Activated naive CD8-positive, alpha-beta T cell treated with anti-CD3 and anti-CD28 coated beads for 36 hours (primary cell): ENCODE measurements at regions not wholly inside any gene's neighbourhood (a gene's known extent, or its start where the extent isn't known, plus 50 kb on each side); places are given as distances from the start of the nearest gene placed in this dataset.

Source experiments
- DNase-seq: peaks from one replicate; pipeline ENCODE4 v3.0.0; 2021
- H3K27ac Mint-ChIP-seq: one replicate; pipeline ENCODE4 v1.8.0; 2022; ENCODE audit warnings: mild to moderate bottlenecking, moderate library complexity, mixed read lengths
- H3K27me3 Mint-ChIP-seq: one replicate; pipeline ENCODE4 v1.8.0; 2022; ENCODE audit warnings: mild to moderate bottlenecking, mixed read lengths
- H3K36me3 Mint-ChIP-seq: one replicate; pipeline ENCODE4 v1.8.0; 2021; ENCODE audit warnings: mild to moderate bottlenecking, mixed read lengths
- H3K4me1 Mint-ChIP-seq: one replicate; pipeline ENCODE4 v1.8.0; 2021; ENCODE audit warnings: mixed read lengths
- H3K4me3 Mint-ChIP-seq: one replicate; pipeline ENCODE4 v1.8.0; 2022; ENCODE audit warnings: mild to moderate bottlenecking, moderate library complexity, mixed read lengths
- H3K9me3 Mint-ChIP-seq: one replicate; pipeline ENCODE4 v1.8.0; 2022; ENCODE audit warnings: mixed read lengths

DNA sequence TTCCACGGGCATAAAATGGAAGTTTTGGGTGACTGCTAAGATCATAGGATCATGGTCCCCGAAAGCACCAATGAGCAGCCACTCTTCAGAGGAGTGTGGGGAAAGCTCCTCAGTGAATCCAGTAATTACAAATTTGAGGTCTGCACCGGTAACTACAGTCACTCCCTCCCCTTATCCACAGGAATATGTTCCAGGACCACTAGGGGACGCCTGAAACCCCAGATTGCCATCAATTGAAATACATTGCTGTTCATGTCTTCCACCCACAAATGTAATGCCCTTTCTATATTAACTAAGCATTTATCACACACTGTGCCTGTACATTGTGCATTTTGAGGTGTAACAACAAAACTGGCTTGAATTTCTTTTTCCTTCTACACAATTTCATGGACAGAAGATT is 447.9 kb upstream of the PFKP start:
- Mint-ChIP-seq H3K4me1 (no peaks in the 10 kb centered on the region), H3K27me3 (peaks cover 7% of the 10 kb centered on the region), H3K27ac (no peak overlapping the region), H3K4me3 (no peak overlapping the region), H3K9me3 (no peaks in the 10 kb centered on the region), H3K36me3 (no peaks in the 10 kb centered on the region)
- DNase-seq: no peak

GRCh38 chr10:2618690-2619089 is 448.7 kb upstream of the PFKP start:
- Mint-ChIP-seq H3K9me3 (no peaks in the 10 kb centered on the region), H3K4me3 (no peak overlapping the region), H3K36me3 (no peaks in the 10 kb centered on the region), H3K4me1 (no peaks in the 10 kb centered on the region), H3K27ac (no peak overlapping the region), H3K27me3 (peaks cover 7% of the 10 kb centered on the region)
- no peak for DNase-seq

- Mint-ChIP-seq H3K27me3 (peaks cover 7% of the 10 kb centered on the region), H3K4me1 (no peaks in the 10 kb centered on the region), H3K27ac (no peak overlapping the region), H3K4me3 (no peak overlapping the region), H3K36me3 (no peaks in the 10 kb centered on the region), H3K9me3 (peaks cover 5% of the 10 kb centered on the region)
- no peak for DNase-seq
These were observed 451.1 kb upstream of the PFKP start for GRCh38 chr10:2616215-2616614.

GRCh38 chr10:2611603-2612002 is 455.7 kb upstream of the PFKP start:
- H3K4me1 Mint-ChIP-seq: no peaks in the 10 kb centered on the region
- peaks cover 5% of the 10 kb centered on the region for H3K9me3 Mint-ChIP-seq
- no peak for DNase-seq
- no peaks in the 10 kb centered on the region for H3K36me3 Mint-ChIP-seq
- no peaks in the 10 kb centered on the region for H3K27me3 Mint-ChIP-seq
- H3K27ac Mint-ChIP-seq: no peak overlapping the region
- H3K4me3 Mint-ChIP-seq: no peak overlapping the region

DNA sequence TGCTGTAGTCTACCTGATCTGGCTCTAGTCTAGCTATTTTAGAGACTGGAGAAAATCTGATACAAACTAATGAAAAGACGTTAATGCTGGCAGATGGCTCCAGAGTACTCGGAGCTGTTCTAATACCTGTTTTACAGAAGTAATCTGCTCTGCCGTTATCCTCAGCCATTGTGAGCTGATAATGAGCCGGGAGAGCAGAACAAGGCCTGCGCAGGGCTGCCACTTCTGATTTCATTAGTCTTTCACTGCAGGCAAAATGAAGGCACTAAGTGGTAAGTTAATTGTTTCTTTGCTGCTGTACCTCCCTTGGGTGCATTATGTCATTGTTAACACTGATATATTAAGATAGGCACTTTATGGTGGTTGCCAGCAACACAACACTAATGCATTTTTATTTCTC is 456.4 kb upstream of the PFKP start:
- no peaks in the 10 kb centered on the region for H3K36me3 Mint-ChIP-seq
- no peak for DNase-seq
- no peaks in the 10 kb centered on the region for H3K4me1 Mint-ChIP-seq
- H3K9me3 Mint-ChIP-seq: peaks cover 5% of the 10 kb centered on the region
- no peak overlapping the region for H3K27ac Mint-ChIP-seq
- no peaks in the 10 kb centered on the region for H3K27me3 Mint-ChIP-seq
- H3K4me3 Mint-ChIP-seq: no peak overlapping the region

GRCh38 chr10:2604891-2605290 is 462.5 kb upstream of the PFKP start:
- H3K27me3 Mint-ChIP-seq: no peaks in the 10 kb centered on the region
- H3K27ac Mint-ChIP-seq: no peak overlapping the region
- no peak overlapping the region for H3K4me3 Mint-ChIP-seq
- no peaks in the 10 kb centered on the region for H3K4me1 Mint-ChIP-seq
- no peak for DNase-seq
- H3K36me3 Mint-ChIP-seq: no peaks in the 10 kb centered on the region
- no peaks in the 10 kb centered on the region for H3K9me3 Mint-ChIP-seq

DNA sequence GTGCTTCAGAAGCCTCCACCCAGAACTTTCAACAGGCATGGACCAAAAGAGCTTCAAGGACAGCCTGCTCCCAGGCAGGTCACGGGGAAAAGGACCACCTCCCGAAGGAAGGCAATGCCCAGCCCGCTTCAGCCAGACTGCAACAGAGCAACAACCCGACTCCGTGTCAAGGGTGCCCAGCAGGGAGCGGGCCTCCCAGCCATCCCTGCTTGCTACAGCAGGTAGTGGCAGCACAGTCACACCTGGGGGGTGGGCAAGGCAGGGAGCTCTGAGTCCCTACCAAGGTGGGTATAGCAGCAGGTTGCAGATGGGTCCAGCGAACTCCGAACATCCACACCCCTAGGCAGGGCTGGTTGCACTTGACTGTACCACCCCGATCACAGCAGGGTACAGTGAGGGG is 467.8 kb upstream of the PFKP start:
- Mint-ChIP-seq H3K4me3 (no peak overlapping the region), H3K27me3 (no peaks in the 10 kb centered on the region), H3K36me3 (no peaks in the 10 kb centered on the region), H3K4me1 (no peaks in the 10 kb centered on the region), H3K9me3 (no peaks in the 10 kb centered on the region), H3K27ac (no peak overlapping the region)
- no peak for DNase-seq

GRCh38 chr10:2592360-2593160 is 474.8 kb upstream of the PFKP start:
- Mint-ChIP-seq H3K4me1 (no peaks in the 10 kb centered on the region), H3K9me3 (no peaks in the 10 kb centered on the region)

DNA sequence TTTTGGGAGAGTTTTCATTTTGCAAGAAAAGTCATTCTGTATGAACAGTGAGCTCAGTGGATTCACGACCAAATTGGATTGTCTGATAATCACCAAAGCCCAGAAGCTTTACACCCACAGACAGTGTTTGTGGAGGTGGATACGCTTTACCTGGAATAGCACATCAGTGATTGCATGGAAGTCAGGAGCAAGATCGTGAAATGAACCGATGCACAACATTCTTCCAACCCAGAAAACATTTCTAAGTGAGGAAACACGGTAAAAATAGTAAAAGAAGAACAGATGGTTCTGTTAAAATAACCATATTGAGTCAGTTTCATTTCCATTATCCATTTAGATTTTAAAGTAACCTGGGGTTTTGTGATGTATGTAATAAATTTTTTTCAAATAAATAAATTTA is 478.2 kb upstream of the PFKP start:
- no peaks in the 10 kb centered on the region for H3K9me3 Mint-ChIP-seq
- peaks cover 5% of the 10 kb centered on the region for H3K27me3 Mint-ChIP-seq
- H3K4me1 Mint-ChIP-seq: no peaks in the 10 kb centered on the region
- DNase-seq: no peak
- no peak overlapping the region for H3K4me3 Mint-ChIP-seq
- H3K27ac Mint-ChIP-seq: no peak overlapping the region
- no peaks in the 10 kb centered on the region for H3K36me3 Mint-ChIP-seq

More at GRCh38 chr10:2592360-2593160, 474.8 kb upstream of the PFKP start:
- no peaks in the 10 kb centered on the region for H3K36me3 Mint-ChIP-seq
- no peak overlapping the region for H3K4me3 Mint-ChIP-seq
- no peak overlapping the region for H3K27ac Mint-ChIP-seq
- DNase-seq: no peak
- peaks cover 5% of the 10 kb centered on the region for H3K27me3 Mint-ChIP-seq

GRCh38 chr10:2584385-2584784 is 483.0 kb upstream of the PFKP start:
- Mint-ChIP-seq H3K4me3 (no peak overlapping the region), H3K9me3 (no peaks in the 10 kb centered on the region), H3K4me1 (no peaks in the 10 kb centered on the region), H3K27ac (no peak overlapping the region), H3K36me3 (no peaks in the 10 kb centered on the region), H3K27me3 (peaks cover 9% of the 10 kb centered on the region)
- DNase-seq: no peak

DNA sequence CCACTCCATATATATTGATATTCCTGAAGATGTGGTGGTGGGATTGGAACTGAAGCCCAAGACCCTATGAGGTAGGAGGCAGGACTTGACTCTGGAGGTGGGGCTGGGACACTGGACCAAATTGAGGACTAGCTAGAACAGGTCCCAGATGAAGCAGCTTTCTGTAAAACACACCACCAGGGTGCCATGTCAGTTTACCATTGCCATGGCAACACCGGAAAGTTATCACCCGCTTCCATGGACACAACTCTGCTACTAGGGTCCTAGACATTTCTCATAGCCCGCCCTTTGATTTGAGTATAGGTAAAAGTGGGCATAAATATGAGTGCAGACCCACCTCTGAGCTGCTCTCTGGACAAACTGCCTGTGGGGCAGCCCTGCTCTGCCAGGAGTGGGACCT is 490.5 kb upstream of the PFKP start:
- DNase-seq: no peak
- no peaks in the 10 kb centered on the region for H3K9me3 Mint-ChIP-seq
- H3K4me1 Mint-ChIP-seq: no peaks in the 10 kb centered on the region
- peaks cover 10% of the 10 kb centered on the region for H3K27me3 Mint-ChIP-seq
- H3K36me3 Mint-ChIP-seq: no peaks in the 10 kb centered on the region
- no peak overlapping the region for H3K4me3 Mint-ChIP-seq
- no peak overlapping the region for H3K27ac Mint-ChIP-seq

DNA sequence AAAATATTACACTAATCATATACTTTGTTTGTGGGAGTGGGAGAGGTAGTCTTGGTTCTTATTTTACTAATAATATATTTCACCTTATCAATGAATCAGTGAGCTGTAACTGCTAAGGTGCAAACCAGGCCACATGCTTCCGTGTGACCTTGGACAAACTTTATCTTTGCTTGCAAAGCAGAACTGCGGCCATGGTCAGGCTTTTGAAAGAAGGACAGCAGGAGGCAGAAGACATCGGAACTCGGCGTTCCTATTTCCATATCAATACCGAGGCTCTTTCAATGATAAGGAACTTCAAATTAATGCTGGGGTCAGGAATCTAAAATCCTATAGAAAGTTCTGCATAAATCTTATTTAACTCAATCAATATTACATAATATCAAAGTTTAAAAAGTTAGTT is 491.9 kb upstream of the PFKP start:
- Mint-ChIP-seq H3K27ac (no peak overlapping the region), H3K27me3 (peaks cover 10% of the 10 kb centered on the region), H3K4me1 (no peaks in the 10 kb centered on the region), H3K9me3 (no peaks in the 10 kb centered on the region), H3K36me3 (no peaks in the 10 kb centered on the region), H3K4me3 (no peak overlapping the region)
- no peak for DNase-seq

DNA sequence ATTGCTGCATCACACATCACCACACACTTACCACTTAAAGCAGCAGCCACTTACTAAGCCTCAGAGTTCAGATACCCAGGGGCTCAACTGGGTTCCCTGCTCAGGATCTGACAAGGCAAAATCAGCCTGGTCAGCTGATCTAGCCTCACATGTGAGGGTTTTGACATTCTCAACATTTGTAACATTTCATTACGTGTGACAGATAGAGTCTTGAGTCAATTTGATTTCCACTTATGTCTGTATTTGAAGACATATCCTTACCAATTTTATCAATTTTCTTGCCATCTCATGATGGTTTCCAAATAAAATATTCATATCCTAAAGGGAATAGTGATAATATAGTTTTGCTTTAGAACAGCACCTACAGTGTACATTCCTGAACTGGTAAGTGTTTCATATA is 494.7 kb upstream of the PFKP start:
- Mint-ChIP-seq H3K9me3 (no peaks in the 10 kb centered on the region), H3K4me3 (no peak overlapping the region)

DNA sequence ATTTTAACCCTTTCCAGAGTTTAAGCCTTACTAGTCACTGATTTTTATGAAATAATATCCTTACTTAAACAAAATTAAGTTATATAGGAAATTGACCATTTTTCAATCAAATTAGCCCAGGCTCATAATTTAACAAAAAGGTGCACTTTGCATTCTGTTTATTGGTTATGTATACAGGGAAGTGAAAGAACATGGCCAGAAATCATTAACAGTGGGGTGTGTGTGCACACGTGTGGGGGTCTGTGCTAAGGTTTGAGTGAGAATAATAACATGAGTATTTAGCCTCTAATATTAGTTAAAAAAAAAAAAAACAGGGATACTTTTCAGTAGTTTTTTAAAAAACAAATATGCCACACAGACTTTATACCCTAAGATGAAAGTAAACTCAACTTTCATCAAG is 510.5 kb upstream of the PFKP start:
- Mint-ChIP-seq H3K9me3 (no peaks in the 10 kb centered on the region), H3K36me3 (no peaks in the 10 kb centered on the region), H3K4me3 (no peak overlapping the region), H3K27ac (no peak overlapping the region), H3K4me1 (no peaks in the 10 kb centered on the region), H3K27me3 (peaks cover 14% of the 10 kb centered on the region)
- DNase-seq: no peak

More for the DNA sequence above, 494.7 kb upstream of the PFKP start:
- DNase-seq: no peak
- H3K27ac Mint-ChIP-seq: no peak overlapping the region
- no peaks in the 10 kb centered on the region for H3K36me3 Mint-ChIP-seq
- H3K27me3 Mint-ChIP-seq: peaks cover 5% of the 10 kb centered on the region
- H3K4me1 Mint-ChIP-seq: no peaks in the 10 kb centered on the region

- no peaks in the 10 kb centered on the region for H3K9me3 Mint-ChIP-seq
- no peaks in the 10 kb centered on the region for H3K36me3 Mint-ChIP-seq
- no peak overlapping the region for H3K27ac Mint-ChIP-seq
- H3K27me3 Mint-ChIP-seq: no peaks in the 10 kb centered on the region
- H3K4me1 Mint-ChIP-seq: no peaks in the 10 kb centered on the region
- H3K4me3 Mint-ChIP-seq: no peak overlapping the region
- DNase-seq: no peak
These were observed 519.3 kb upstream of the PFKP start for GRCh38 chr10:2548071-2548470.

DNA sequence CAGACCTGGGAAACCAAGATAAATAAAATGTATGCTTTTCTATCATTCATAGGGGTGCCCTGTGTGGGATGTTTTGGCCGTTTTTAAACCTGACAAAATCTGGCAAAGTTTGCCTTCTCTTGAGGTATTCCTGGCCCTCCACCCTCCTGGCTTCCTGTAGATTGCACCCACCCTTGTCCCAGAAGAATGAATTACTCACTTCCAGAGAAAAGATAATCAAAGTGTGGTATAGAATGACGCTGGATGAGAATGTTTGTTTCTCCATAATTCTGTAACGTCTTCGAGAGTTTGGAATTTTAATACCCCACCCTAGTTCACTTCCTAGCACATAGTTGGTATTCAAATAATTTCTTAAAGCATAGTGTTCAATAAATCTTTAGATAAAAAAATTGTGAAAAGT is 519.7 kb upstream of the PFKP start:
- Mint-ChIP-seq H3K4me3 (no peak overlapping the region), H3K27me3 (no peaks in the 10 kb centered on the region), H3K9me3 (no peaks in the 10 kb centered on the region), H3K4me1 (no peaks in the 10 kb centered on the region), H3K27ac (no peak overlapping the region), H3K36me3 (no peaks in the 10 kb centered on the region)
- no peak for DNase-seq
